Limb (tissue), 2 donors: ENCODE measurements at regions not wholly inside any gene's neighbourhood (a gene's known extent, or its start where the extent isn't known, plus 50 kb on each side); places are given as distances from the start of the nearest gene placed in this dataset.
"Not testable (repeated sequence)": the region's sequence is repeated elsewhere in the genome, so short reads cannot be mapped to it uniquely, and the experiment has no call there.

Source experiments
- DNase-seq, 2 donors: peaks; one replicate each; pipeline ENCODE4 v3.0.0-alpha.2; 2016; ENCODE audit errors: extremely low spot score in 2 of 2

DNA sequence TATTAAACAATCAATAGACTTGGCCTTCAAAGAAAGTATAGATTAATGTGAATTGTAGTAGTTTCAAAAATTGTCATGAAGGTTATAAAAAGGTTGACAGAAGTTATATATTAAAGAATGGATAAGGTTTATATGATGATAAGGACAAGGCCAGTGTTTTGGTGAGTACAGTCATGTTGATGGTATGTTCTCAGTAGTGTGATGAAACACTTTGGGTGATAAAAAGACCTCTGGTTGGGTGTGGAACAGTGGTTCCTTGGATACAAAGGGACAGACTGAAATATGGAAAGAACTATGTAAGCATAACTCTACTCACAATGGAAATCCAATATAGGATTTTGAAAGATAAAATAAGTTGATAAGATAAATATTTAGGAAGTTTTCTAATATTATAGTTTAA is 866.3 kb downstream of the ANKRD7 start:
- no peak for DNase-seq

DNA sequence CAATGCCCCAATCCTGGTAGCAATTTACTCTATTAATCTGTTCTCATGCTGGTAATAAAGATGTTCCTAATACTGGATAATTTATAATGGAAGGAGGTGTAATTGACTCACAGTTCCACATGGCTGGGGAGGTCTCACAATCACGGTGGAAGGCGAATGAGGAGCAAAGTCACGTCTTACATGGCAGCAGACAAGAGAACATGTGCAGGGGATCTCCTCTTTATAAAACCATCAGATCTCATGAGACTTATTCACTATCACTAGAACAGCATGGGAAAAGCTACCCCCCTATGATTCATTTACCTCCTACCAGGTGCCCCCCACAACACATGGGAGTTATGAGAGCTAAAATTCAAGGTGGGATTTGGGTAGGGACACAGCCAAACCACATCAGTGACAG is 872.2 kb downstream of the ANKRD7 start:
- no peak for DNase-seq

DNA sequence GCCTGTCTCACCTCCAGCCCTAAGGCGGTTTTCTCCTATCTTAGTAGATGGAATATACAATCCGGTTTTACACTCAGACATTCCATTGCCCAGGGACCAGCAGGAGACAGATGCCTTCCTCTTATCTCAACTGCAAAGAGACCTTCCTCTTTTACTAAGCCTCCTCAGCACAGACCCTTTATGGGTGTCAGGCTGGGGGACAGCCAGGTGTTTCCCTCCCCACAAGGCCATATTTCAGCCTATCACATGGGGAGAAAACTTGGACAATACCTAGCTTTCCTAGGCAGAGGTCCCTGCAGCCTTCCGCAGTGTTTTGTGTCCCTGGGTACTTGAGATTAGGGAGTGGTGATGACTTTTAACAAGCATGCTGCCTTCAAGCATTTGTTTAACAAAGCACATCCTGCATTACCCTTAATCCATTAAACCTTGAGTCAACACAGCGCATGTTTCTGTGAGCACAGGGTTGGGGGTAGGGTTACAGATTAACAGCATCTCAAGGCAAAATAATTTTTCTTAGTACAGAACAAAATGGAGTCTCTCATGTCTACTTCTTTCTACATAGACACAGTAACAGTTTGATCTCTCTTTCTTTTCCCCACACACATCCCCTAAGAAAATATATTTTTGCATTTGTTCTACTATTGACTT is 876.2 kb downstream of the ANKRD7 start:
- DNase-seq = not testable (repeated sequence)

DNA sequence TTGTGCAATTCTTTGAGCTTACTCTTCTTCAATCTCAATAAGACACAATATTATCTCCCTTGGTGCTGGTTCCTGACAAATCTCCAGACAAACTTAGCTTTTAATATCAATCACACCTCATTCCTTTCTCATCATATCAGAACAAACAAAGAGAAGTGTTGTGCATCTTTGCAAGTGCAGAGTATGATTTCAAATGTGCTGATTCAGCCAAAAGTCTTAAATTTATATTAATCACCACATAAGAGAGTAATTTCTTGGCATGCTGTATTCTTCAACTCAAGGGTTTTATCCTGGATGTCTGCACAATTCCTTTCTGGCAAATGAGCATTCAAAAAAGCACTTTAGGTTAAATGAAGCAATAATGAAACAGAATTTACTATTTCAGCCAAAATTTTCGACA is 877.8 kb downstream of the ANKRD7 start:
- no peak for DNase-seq

DNA sequence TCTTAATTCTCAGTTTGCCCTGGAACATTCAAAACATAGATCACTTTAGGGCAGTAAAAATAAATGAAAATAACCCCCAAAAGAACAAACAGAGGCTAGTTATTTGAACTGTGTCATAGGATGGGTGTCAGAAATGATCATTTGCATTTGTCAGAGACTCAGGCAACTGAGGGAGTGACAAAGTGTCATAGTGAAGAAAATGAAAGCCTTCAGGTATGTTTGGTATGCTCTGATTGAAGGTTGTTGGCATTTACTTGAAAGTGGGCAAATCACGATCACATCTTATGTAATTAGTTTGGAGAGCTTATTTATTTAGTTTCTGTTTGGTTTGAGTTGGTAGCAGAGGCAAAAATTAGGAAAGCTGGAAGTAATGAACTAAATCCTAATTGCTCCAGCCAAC is 880.9 kb downstream of the ANKRD7 start:
- no peak for DNase-seq

DNA sequence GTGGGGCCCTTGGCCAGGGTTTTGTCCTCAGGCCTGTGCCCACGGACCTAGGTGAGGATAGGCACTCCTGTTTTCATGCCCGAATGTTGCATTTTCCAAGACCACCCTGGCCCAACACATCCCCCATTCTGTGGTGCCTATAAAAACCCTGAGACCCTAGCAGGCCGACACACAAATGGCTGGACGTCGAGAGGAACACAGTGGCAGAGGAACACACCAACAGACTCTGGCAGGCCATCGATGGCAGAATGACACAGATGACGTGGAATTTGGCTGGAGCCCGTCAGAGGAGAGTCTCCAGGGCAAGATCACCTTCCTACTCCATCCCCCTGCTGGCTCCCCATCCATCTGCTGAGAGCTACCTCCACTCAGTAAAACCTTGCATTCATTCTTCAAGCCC is 898.8 kb downstream of the ANKRD7 start:
- no peak for DNase-seq

DNA sequence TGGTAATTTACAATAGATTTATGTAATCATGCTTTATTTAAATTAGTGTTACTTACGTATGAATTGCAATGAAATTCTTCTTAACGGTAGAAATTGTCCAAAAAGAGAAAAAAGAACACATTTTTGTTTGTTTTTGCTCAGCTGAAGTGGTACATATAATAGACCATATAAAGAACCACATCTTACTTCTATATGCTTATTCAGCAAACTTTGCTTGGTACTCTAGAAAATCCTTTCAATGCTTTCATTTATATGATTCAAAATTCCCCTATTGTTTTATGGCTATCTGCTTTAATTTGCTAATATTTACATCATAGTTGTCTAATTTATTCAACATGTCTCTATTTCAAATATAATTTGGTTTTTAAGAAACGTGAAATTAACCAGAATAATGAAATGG is 903.2 kb downstream of the ANKRD7 start:
- DNase-seq = no peak

DNA sequence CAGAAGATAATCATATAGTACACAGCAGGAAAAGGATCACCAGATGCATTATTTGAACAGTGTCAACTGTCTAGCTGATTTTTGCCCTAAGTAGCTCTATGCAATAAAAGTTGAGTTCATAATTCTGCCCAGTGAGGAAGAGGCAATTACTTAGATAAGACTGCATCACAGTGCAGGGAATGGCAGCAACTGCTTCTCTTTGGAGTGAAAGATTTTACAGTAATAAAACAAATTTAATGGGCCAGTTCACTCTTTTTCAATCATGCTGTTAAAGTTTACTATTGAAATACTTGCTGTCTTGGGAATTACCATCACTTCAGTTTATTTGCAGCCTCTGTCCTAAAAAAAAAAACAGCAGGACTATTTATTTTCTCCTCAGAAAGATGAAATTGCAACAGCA is 907.9 kb downstream of the ANKRD7 start:
- DNase-seq = no peak

DNA sequence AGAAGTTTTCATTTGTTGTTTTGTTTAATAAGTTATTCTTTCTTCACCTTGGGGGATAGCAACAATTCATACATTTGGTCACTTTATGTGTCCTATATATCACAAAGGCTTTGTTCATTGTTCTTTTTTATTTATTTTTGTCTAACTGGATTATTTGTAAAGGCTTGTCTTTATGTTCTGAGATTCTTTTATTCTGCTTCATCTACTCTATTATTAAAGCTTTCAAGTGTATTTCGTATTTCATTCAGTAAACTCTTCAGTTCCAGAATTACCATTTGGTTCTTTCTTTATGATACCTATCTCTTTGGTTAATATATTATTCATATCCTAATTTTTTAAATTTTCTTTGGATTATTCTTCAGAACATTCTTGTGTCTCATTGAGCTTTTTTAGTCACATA is 942.9 kb downstream of the ANKRD7 start:
- DNase-seq = no peak

DNA sequence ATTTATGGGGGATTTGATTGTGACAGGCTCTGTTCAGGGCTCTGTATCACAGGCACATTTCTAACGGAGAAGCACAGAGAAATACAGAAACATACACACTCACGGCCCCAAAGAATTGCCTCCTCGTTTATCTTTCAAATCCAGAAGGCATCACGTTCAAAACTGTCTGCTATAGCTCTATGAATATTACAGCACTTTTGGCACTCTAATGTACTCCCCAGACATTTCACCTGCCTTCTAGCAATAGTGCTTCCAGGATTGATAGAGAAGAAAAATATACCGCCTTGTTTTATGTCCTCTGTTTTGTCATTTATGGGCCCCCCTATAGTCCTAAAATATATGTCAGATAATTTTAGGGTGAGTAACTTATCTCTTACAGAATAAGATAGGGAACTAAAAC is 947.5 kb downstream of the ANKRD7 start:
- no peak for DNase-seq

DNA sequence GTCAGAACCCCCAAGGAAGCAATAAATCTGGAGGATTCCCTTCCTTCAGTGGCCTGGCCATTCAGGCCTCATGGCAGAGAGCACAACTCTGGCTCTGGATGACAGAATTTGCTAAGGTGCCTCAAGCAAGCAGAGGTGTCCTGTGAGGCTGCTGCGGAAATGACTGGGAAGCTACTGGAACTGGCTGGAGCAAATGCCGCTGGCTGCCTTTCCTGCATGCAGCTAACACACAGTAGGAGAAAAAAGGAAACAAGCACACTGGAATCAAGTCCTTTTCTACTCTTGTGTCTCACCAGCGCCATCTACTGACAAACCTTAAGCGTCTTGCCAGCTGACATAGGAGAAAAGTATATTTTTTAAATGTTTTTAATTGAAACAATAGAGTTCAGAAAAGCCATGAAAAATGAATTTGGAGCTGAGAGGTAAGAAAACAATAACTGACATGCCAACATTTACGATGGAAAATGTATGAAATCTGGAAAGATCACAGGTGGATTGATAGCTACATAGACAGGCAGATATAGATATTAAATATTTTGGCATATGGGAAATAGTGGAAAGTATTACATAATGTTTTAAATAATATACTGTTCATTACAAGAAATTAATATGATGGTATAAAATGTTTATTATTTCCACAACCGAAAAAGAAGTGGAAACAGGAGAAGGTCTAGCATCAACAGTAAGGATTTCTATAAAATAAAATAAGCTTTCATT is 951.6 kb downstream of the ANKRD7 start:
- DNase-seq = peak; percentile 59 to 75

DNA sequence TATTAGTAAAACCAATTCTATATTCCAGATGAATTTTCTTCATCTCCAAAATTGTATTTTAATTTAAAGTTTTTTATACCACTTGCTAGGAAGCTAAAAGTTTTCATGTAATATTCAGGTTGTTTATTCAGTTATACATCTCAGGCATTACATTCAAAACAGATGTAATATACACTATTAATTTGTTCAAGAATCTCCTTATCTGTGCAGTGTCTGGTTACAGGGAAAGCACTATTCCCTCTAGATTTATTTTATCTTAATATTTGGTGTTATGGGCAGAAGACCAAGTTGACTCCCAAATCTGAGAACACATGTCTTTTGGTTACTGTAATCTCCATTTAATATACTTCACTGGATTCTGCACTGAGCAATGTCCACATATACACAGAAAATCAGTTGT is 953.4 kb downstream of the ANKRD7 start:
- no peak for DNase-seq

DNA sequence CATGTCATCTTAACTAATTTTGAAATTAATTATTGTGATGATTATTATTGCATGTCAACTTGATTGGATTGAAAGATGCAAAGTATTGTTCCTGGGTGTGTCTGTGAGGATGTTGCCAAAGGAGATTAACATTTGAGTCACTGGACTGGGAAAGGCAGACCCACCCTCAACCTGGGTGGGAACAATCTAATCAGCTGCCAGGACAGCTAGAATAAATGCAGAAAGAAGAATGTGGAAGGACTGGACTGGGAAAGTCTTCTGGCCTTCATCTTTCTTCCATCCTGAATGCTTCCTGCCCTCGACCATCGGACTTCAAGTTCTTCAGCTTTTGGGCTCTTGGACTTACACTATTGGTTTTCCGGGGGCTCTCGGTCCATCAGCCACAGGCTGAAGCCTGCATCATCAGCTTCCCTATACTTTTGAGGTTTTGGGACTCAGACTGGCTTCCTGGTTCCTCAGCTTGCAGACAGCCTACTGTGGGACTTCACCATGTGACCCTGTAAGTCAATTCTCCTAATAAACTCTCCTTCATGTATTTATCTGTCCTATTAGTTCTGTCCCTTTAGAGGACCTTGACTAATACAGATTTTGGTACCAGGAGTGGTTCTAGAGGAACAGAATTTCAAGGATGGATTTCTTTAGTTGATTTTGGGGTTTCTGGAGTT is 959.8 kb downstream of the ANKRD7 start:
- no peak for DNase-seq

DNA sequence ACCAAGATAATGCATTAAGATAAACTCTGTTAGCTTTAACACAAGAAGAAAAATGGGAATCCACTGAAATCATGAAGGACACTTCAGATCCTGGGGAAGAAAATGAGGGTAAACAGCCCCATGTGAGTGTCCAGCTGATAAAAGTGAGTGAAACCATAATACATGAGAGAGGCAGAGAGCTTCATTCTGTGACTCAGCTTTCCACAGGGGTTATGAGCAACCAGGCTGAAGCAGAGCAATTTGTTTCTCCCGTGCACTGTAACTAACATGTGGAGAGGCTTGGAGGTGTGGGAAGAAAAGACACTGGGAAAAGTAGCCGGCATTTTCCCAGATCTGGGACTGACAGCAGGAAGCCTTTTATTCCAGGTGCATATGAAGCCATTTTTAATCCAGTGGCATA is 971.7 kb downstream of the ANKRD7 start:
- DNase-seq = no peak

DNA sequence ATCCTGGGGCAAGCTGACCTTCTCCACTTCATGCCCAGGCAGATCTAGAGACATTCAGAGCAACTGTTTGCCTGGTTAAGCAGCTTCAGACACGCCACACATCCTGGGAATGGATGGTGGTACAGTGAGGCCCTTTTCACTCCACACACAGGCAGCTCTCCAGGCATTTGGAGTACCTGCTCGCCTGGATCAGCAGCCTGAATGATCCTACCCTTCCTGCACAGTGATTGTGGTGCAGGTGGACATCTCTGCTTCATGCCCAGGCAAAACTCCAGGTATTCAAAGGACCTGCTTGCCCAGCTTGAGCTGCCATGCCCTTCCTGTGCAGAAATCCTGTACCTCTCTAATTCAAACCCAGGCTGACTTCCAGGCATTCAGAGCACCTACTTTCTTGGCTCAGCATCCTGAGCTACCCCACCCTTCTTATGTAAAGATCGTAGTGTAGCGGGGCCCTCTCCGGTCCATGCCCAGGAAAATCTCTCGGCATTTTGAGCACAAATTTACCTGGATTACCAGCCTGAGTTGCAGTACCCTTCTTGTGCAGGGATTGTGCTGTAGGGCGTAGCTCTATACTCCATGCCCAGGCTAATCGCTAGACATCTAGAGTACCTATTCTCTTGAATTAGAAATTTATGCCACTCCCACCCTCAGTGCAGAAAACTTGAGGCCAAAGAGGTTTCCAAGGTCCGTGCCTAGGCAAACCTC is 972.8 kb downstream of the ANKRD7 start:
- no peak for DNase-seq

DNA sequence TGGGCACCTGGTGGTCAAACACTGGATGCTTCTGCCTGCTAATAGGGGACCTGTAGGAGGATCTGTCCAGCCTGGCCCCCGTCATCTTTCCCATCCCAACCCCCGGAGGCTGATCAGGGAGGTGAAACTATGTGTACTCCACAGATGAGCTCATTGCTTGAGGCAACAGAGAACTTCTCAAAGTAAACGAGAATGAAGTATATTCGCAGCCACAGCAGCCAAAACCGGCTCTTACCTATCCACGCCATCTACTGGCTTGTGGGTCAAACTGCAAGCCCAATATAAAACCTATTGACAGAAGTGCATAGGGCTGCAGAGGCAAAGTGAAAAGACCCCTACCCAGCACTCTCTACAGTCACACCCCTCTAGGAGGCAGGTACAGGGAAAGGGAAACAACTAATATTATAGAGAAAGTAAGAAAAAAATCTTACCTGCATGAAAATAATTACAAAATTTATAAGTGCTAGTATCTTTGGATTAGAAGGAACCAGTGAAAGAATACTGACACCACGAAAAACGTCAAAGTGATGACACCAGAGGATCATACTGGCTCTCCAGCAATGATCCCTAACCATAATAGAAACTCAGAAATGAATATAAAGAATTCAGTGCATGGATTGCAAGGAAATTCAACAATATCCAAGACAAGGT is 973.5 kb downstream of the ANKRD7 start:
- DNase-seq = peak; percentile 34 to 38

DNA sequence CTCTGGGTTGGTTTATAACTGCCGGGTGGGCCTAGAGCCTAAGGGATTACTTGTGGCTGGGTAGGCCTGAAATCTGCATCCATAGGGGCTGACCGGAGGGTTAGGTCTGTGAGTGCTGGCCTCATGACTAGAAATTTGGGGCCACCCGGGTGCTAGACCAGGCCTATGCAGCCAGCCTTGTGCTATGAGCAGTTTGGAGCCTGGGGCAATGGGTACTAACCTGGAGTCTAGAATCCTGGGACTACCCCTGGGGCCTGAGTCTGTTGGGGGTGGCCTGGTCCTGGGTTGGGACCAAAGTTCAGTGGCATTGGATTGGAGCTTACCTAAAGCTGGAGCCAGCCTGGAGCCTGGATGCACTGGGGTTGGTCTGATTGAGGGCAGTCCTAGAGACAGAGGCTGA is 995.2 kb downstream of the ANKRD7 start:
- no peak for DNase-seq

DNA sequence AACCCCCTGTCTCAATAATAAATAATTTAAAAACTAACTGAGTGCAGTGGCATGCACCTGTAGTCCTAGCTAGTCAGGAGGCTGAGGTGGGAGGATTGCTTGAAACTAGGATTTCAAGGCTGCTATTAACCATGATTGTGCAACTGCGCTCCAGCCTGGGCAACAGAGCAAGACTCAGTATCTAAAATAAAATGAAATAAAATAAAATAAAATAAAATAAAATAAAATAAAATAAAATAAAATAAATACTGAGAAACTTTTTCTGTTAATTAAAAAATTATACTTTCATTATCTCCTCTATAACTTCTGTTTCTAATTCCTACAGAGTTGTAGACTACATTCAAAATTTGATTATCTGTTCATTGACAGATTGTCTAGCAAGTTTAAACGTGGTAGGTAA is 999.4 kb downstream of the ANKRD7 start:
- no peak for DNase-seq

DNA sequence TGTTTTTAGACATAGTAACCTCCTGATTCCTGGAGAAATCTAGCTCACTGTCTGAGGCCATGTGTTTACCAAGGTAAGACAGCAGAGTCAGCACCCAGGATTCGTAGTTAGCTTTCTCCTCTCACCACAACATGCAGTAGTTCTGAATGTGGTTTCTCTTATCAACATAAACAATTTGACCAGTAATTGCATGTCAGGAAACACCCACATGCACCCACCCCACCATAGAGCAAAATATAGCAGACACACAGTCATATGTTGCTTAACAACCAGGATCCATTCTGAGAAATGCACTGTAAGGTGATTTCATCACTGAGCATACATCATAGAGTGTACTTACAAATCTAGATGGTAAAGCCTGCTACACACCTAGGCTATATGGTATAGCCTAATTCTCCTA is 1004.0 kb downstream of the ANKRD7 start:
- DNase-seq = no peak

DNA sequence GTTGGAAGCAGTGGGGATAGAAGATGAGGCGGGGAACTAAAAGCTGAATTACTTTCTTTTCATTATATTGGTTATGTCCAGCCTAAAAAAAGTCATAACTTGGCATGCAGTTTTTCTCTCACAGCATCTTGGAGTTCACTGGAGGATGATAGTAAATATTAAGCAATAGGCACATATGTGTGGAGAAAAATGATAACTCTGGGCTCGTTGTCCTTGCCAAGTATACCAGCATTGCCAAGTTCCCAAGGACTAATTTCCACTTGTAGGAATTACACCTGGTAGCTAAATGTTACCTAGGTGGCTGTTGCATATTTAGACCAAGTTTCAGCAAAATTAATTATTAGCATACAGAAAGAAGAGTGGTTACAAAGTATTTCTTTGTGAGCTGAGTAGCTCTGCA is 1007.6 kb downstream of the ANKRD7 start:
- DNase-seq = no peak

DNA sequence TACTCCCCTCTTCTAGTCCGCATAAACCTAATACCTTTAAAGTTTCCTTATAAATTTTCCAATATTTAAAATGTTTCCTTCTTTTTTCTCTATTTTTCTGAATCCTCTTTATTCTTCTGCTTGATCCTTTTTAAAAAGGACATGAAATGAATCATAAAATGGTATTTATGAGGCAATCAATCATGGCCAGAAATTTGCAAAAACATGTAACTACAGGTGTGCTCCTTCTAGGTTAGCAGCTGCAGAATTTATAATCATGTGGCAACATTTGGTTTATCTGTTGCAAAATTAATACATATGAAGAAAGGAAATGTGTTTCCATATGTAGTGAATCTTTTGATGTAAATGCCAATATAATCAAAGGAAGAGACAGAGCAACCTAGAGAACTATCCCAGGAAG is 1008.5 kb downstream of the ANKRD7 start:
- no peak for DNase-seq

DNA sequence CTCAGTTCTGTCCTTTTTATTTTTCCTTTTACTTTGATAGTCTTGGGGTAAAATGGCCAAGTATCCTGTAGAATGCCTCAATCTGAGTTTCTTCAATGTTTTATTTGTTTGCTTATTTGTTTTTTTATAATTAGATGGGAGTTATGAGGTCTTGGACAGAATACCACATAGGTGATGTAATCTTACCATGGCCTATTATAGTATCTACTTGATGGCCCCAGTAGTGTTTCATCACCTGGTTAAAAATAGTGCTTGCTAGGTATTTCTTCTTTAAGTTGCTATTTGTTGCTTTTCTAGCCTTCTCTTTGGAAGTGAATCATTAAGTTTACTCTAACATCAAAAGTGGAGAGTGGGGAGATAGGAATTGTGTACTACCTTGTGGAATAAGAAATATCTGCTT is 1020.0 kb upstream of the KCND2 start:
- no peak for DNase-seq
